IMR-90 (cell line): ENCODE measurements at regions not wholly inside any gene's neighbourhood (a gene's known extent, or its start where the extent isn't known, plus 50 kb on each side); places are given as distances from the start of the nearest gene placed in this dataset.

Experiments used
- ATAC-seq: fragments of 200-7000 bp; cut with Tn5 transposase; 2 replicates; pipeline ENCODE4 v1.9.1; 2020; ENCODE audit warnings: low read depth, mild to moderate bottlenecking, moderate library complexity
- BruUV-seq: library from RNA; stranded (reverse); fragments of 400-500 nt; replicated peaks from 2 replicates; lab custom pipeline; 2021; lab: Mats Ljungman, UMichigan
- CTCF ChIA-PET: fragments of 300-600 bp; formaldehyde crosslinking; extraction: SDS; loops from one replicate; lab custom pipeline; 2021; ENCODE audit warnings: antibody characterized with exemption; lab: Yijun Ruan, JAX
- POLR2A ChIA-PET: fragments of 300-600 bp; sonication (Branson Sonifier 250); formaldehyde crosslinking; loops from one replicate; lab custom pipeline; 2022; ENCODE audit warnings: antibody characterized with exemption; ENCODE audit not compliant: unreplicated experiment; lab: Charles Lee
- DNase-seq: peaks from one replicate; pipeline ENCODE4 v3.0.0; 2013
- H2AFZ ChIP-seq: replicated peaks from 2 replicates; pipeline ENCODE3; 2013; ENCODE audit warnings: low read length, mild to moderate bottlenecking; ENCODE audit not compliant: poor library complexity
- H2AK5ac ChIP-seq: 2 replicates; pipeline ENCODE4 v1.6.1; 2013; ENCODE audit warnings: low read depth, low read length, inconsistent platforms
- H2AK9ac ChIP-seq: replicated peaks from 2 replicates; pipeline ENCODE3; 2013; ENCODE audit warnings: mild to moderate bottlenecking, low read depth, low read length, moderate library complexity; ENCODE audit not compliant: poor library complexity
- H2BK120ac ChIP-seq: 2 replicates; pipeline ENCODE4 v1.6.1; 2013; ENCODE audit warnings: low read depth, low read length, inconsistent platforms
- H2BK15ac ChIP-seq: 3 replicates; pipeline ENCODE4 v1.6.1; 2013; ENCODE audit warnings: low read depth, low read length, inconsistent platforms
- H2BK20ac ChIP-seq: 2 replicates; pipeline ENCODE4 v1.6.1; 2013; ENCODE audit warnings: low read depth, mild to moderate bottlenecking, inconsistent platforms, low read length, moderate library complexity
- H2BK5ac ChIP-seq: 2 replicates; pipeline ENCODE4 v1.6.1; 2013; ENCODE audit warnings: mild to moderate bottlenecking, low read depth, low read length, inconsistent platforms; ENCODE audit not compliant: poor library complexity, severe bottlenecking
- H3K14ac ChIP-seq: replicated peaks from 2 replicates; pipeline ENCODE4 v1.6.1; 2013; ENCODE audit warnings: low read depth, low read length, inconsistent platforms
- H3K18ac ChIP-seq: 2 replicates; pipeline ENCODE4 v1.6.1; 2013; ENCODE audit warnings: low read depth, low read length, control low read depth
- H3K23ac ChIP-seq: 2 replicates; pipeline ENCODE4 v1.6.1; 2013; ENCODE audit warnings: low read depth, low read length, inconsistent platforms
- H3K27ac ChIP-seq: 2 replicates; pipeline ENCODE4 v1.5.1; 2013; ENCODE audit warnings: mild to moderate bottlenecking, control low read depth, low read length; ENCODE audit not compliant: insufficient read depth
- H3K27me3 ChIP-seq: 2 replicates; pipeline ENCODE4 v1.6.1; 2013; ENCODE audit warnings: low read length; ENCODE audit not compliant: control insufficient read depth, insufficient read depth
- H3K36me3 ChIP-seq: 2 replicates; pipeline ENCODE4 v1.6.1; 2013; ENCODE audit warnings: low read length, mixed read lengths; ENCODE audit not compliant: control insufficient read depth, insufficient read depth
- H3K4ac ChIP-seq: 2 replicates; pipeline ENCODE4 v1.6.1; 2013; ENCODE audit warnings: low read depth, low read length, inconsistent platforms
- H3K4me1 ChIP-seq: 2 replicates; pipeline ENCODE4 v1.6.1; 2013; ENCODE audit warnings: low read length, mixed read lengths; ENCODE audit not compliant: control insufficient read depth, insufficient read depth
- H3K4me2 ChIP-seq: 2 replicates; pipeline ENCODE4 v1.6.1; 2013; ENCODE audit warnings: low read depth, mild to moderate bottlenecking, control low read depth, low read length, moderate library complexity
- H3K4me3 ChIP-seq: 2 replicates; pipeline ENCODE4 v1.5.1; 2013; ENCODE audit warnings: low read depth, mild to moderate bottlenecking, control low read depth, low read length, moderate library complexity; ENCODE audit not compliant: insufficient read depth
- H3K56ac ChIP-seq: 2 replicates; pipeline ENCODE4 v1.6.1; 2013; ENCODE audit warnings: low read length, inconsistent platforms; ENCODE audit not compliant: insufficient read depth; ENCODE audit errors: extremely low read depth
- H3K79me1 ChIP-seq, 2 experiments: 2 replicates each; pipeline ENCODE4 v1.6.1; 2013; ENCODE audit warnings: low read length in 2 of 2, inconsistent platforms in 1 of 2, low read depth in 1 of 2
- H3K9ac ChIP-seq: 2 replicates; pipeline ENCODE4 v1.6.1; 2013; ENCODE audit warnings: low read depth, low read length, control low read depth
- H3K9me1 ChIP-seq: 2 replicates; pipeline ENCODE4 v1.6.1; 2013; ENCODE audit warnings: low read length, inconsistent platforms; ENCODE audit not compliant: insufficient read depth
- H3K9me3 ChIP-seq: 2 replicates; pipeline ENCODE4 v1.6.1; 2013; ENCODE audit warnings: low read length; ENCODE audit not compliant: control insufficient read depth, insufficient read depth
- H4K20me1 ChIP-seq: 2 replicates; pipeline ENCODE4 v1.6.1; 2013; ENCODE audit warnings: low read length, inconsistent platforms; ENCODE audit not compliant: insufficient read depth
- H4K5ac ChIP-seq: 2 replicates; pipeline ENCODE4 v1.6.1; 2013; ENCODE audit warnings: mild to moderate bottlenecking, low read depth, low read length, control low read depth
- H4K8ac ChIP-seq, 2 experiments: 2 replicates each; pipeline ENCODE4 v1.6.1; 2013; ENCODE audit warnings: low read depth in 2 of 2, low read length in 2 of 2, control low read depth in 1 of 2, inconsistent platforms in 1 of 2
- H4K91ac ChIP-seq: 2 replicates; pipeline ENCODE4 v1.6.1; 2013; ENCODE audit warnings: low read depth, low read length, inconsistent platforms; ENCODE audit not compliant: insufficient read depth
- BHLHE40 ChIP-seq: fragments of 150-350 bp; IDR thresholded peaks from 2 replicates; pipeline ENCODE4 v1.6.1; 2016; ENCODE audit warnings: mild to moderate bottlenecking, low read depth, low read length
- CHD1 ChIP-seq: IDR thresholded peaks from 2 replicates; pipeline ENCODE4 v1.6.1; 2012; ENCODE audit warnings: low read depth, low read length, improper control_type of control experiment
- FOS ChIP-seq: fragments of 150-350 bp; IDR thresholded peaks from 2 replicates; pipeline ENCODE4 v1.6.1; 2016; ENCODE audit warnings: low read depth, low read length
- NFE2L2 ChIP-seq: fragments of 150-350 bp; IDR thresholded peaks from 2 replicates; pipeline ENCODE4 v1.6.1; 2016; ENCODE audit warnings: low read depth, mild to moderate bottlenecking, low read length
- WGBS, 2 experiments: methylation state at CpG; one replicate each; pipeline versions ENCODE4 v1.1.5 to v1.1.7; 2013; ENCODE audit warnings: missing lambda C conversion rate in 2 of 2; ENCODE audit not compliant: insufficient read length in 1 of 2; ENCODE audit errors: extremely low coverage in 2 of 2; 5-methylcytosine and 5-hydroxymethylcytosine counted together
- dilution Hi-C: fragments of 300-500 bp; cut with HindIII; formaldehyde crosslinking; loops from one replicate; pipeline ENCODE4 v1.14.3; 2018; ENCODE audit warnings: low sequenced_read_pairs; ENCODE audit not compliant: unreplicated experiment
- in situ Hi-C: fragments of 300-500 bp; cut with MboI; formaldehyde crosslinking; loops from 3 replicates; pipeline ENCODE4 v1.14.3; 2019; ENCODE audit warnings: low sequenced_read_pairs, inconsistent platforms, mixed read lengths
- intact Hi-C: fragments of 100-400 bp; cut with micrococcal nuclease; formaldehyde crosslinking; loops from 2 replicates; pipeline ENCODE4 v1.10.0; 2022
- TF ChIP-seq, protein P1 (sequence below): conservative IDR thresholded peaks from 2 replicates; pipeline ENCODE4 v1.5.1; 2012; ENCODE audit warnings: mild to moderate bottlenecking, low read depth, low read length, improper control_type of control experiment

DNA sequence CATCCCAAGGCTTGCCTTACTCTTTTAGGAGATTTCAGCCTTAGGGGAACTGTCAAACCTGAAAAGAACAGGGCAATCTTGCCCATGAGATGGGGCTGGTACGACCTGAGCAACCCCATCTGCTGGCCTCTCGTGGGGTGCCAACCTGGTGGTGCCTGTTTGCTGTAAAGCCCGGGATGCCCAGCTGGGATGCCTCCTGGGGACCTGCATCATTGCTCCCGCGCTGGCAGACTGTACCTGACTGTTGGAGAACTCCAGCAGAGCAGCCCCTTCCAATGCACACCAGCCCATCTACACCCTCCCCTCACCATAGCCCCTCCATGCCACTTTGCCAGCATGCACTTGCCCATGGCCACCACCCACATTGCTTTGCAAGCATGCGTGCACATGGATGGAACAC is 335.7 kb downstream of the RPS29 start:
- Histone ChIP-seq H3K56ac (no peak overlapping the region), H4K20me1 (no peaks in the 10 kb centered on the region), H3K14ac (no peak overlapping the region), H2AFZ (peak overlapping the region; percentile 14), H3K9ac (no peak overlapping the region), H3K4me3 (no peak overlapping the region), H3K4me1 (no peaks in the 10 kb centered on the region), H2BK15ac (no peak overlapping the region), H4K8ac (no peak overlapping the region), H3K27ac (no peak overlapping the region), H3K18ac (no peak overlapping the region), H3K4ac (no peak overlapping the region), H3K23ac (no peak overlapping the region), H4K5ac (no peak overlapping the region), H2BK5ac (no peak overlapping the region), H4K91ac (no peak overlapping the region), H3K79me1 (no peaks in the 10 kb centered on the region), H3K9me3 (no peaks in the 10 kb centered on the region; the same call in 1 of the 2 replicates), H2BK120ac (no peak overlapping the region), H3K9me1 (no peaks in the 10 kb centered on the region), H2AK5ac (no peak overlapping the region), H3K27me3 (no peaks in the 10 kb centered on the region), H3K4me2 (no peak overlapping the region), H2AK9ac (no peak overlapping the region), H3K36me3 (no peaks in the 10 kb centered on the region), H2BK20ac (no peak overlapping the region)
- BruUV-seq, result no TSS peak
- ChIA-PET CTCF (no interaction called here), POLR2A (no interaction called here)
- dilution Hi-C loops, result no loop called here
- TF ChIP-seq NFE2L2 (no peak), CHD1 (no peak), BHLHE40 (no peak), FOS (no peak)
- TF ChIP-seq, protein P1, sequence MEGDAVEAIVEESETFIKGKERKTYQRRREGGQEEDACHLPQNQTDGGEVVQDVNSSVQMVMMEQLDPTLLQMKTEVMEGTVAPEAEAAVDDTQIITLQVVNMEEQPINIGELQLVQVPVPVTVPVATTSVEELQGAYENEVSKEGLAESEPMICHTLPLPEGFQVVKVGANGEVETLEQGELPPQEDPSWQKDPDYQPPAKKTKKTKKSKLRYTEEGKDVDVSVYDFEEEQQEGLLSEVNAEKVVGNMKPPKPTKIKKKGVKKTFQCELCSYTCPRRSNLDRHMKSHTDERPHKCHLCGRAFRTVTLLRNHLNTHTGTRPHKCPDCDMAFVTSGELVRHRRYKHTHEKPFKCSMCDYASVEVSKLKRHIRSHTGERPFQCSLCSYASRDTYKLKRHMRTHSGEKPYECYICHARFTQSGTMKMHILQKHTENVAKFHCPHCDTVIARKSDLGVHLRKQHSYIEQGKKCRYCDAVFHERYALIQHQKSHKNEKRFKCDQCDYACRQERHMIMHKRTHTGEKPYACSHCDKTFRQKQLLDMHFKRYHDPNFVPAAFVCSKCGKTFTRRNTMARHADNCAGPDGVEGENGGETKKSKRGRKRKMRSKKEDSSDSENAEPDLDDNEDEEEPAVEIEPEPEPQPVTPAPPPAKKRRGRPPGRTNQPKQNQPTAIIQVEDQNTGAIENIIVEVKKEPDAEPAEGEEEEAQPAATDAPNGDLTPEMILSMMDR, result no peak
- intact Hi-C loops, result no loop called here
- DNase-seq (no peak), ATAC-seq (no peak)
- in situ Hi-C loops, result no loop called here
- WGBS, 2 experiments, result 69% methylated on average over 1 of the region's 6 CpGs; no CpG with 5 or more reads in 1 of the 2 experiments
